RWPE1 (cell line): ENCODE measurements at regions not wholly inside any gene's neighbourhood (a gene's known extent, or its start where the extent isn't known, plus 50 kb on each side); places are given as distances from the start of the nearest gene placed in this dataset.

Source experiments
- CTCF ChIA-PET: fragments of 350-600 bp; sonication (Branson Sonifier 250); formaldehyde crosslinking; extraction: SDS; loops from one replicate; lab custom pipeline; 2021; lab: Yijun Ruan, JAX
- POLR2A ChIA-PET: fragments of 400-600 bp; formaldehyde crosslinking; extraction: SDS; loops from one replicate; lab custom pipeline; 2020; ENCODE audit warnings: antibody characterized with exemption; ENCODE audit not compliant: low non-redundant PET; lab: Yijun Ruan, JAX
- DNase-seq: peaks from one replicate; pipeline ENCODE4 v3.0.0; 2012; ENCODE audit warnings: low spot score
- H3K27ac ChIP-seq: fragments of 450-650 bp; 2 replicates; pipeline ENCODE4 v1.5.1; 2017
- TF ChIP-seq, protein P1 (sequence below): fragments of 450-650 bp; conservative IDR thresholded peaks from 2 replicates; pipeline ENCODE4 v1.5.1; 2017; ENCODE audit warnings: low read depth, mild to moderate bottlenecking

DNA sequence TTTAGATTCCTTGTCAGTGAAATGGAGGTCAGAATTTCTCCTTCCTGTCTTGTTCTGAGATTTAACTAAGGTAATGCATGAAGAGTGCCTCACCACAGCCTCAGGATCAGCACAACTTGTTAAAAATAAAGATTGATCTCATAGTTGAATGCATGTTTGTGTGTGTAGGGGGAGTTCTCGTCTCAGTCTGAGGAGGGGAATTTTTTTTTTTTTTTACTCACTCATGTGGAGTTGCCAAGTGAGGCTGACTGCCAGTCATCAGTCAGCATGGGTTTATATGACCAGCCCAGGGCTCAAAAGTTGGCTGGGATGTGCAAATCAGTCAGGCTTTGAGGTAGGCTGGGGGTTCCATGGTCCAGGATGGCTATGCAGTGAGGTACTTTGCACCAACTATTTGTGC is 113.2 kb downstream of the FANCF start:
- H3K27ac ChIP-seq, result no peak overlapping the region
- TF ChIP-seq, protein P1, sequence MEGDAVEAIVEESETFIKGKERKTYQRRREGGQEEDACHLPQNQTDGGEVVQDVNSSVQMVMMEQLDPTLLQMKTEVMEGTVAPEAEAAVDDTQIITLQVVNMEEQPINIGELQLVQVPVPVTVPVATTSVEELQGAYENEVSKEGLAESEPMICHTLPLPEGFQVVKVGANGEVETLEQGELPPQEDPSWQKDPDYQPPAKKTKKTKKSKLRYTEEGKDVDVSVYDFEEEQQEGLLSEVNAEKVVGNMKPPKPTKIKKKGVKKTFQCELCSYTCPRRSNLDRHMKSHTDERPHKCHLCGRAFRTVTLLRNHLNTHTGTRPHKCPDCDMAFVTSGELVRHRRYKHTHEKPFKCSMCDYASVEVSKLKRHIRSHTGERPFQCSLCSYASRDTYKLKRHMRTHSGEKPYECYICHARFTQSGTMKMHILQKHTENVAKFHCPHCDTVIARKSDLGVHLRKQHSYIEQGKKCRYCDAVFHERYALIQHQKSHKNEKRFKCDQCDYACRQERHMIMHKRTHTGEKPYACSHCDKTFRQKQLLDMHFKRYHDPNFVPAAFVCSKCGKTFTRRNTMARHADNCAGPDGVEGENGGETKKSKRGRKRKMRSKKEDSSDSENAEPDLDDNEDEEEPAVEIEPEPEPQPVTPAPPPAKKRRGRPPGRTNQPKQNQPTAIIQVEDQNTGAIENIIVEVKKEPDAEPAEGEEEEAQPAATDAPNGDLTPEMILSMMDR, result no peak
- no peak for DNase-seq
- ChIA-PET POLR2A (no interaction called here), CTCF (no interaction called here)

DNA sequence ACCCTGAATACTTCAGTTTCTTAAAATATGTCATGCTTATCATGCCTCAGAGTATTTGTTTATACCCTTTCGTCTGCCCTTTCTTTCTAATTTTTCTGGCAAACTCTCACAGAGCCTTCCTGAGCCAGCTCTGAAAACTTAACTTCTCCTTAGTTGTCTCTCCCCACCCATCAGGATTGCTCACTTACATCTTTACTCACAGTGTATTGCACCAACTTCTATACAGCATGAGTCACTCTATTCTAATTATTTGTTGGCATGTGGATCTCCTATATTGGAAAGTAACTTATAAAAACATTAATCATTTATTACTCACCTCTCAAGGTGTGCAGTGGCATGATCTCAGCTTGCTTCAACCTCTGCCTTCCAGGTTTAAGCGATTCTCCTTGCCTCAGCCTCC is 114.9 kb downstream of the FANCF start:
- peak overlapping the region; percentile 57 for H3K27ac ChIP-seq
- TF ChIP-seq, protein P1, result no peak
- DNase-seq, result peak; percentile 80
- ChIA-PET CTCF (no interaction called here), POLR2A (no interaction called here)

DNA sequence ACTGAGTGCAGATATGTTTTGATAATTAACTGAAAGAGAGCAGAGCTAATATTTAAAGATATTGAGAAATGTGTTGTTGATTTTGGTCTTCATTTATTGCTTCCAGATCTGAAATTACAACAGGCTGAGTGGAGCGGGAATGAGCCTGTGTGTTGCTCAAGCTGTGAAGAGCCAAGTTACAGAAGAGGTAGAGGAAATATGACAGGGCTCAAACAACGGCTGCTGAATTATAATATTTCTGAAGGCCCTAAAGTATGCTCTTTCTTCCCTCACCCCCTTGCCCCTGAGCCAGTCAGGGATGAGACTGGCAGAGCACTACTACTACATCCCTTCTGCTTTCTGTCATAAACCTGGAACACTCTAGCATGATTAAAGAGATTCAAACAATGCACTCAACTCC is 115.6 kb downstream of the FANCF start:
- TF ChIP-seq, protein P1, result no peak
- POLR2A ChIA-PET, result no interaction called here
- no peak for DNase-seq
- no peak overlapping the region for H3K27ac ChIP-seq
- CTCF ChIA-PET, result no interaction called here

DNA sequence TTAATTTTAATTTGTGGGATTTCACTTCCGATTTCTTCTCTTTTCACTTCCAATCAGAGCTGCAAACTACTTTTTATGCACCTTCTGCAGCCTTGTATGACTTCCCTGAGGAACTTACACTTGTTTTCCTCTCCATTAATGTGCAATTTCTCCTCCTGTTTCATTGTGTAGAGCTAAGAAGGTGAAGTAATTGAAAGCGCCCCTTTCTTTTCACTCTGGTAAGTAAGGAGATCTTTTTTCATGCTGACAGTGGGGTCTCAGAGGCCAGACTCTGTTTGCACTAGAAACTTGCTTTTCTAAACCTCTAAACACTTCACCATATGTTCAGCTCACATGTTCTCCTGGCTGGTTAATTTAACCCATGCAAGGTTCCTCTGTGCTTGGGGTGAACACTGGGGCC is 117.0 kb downstream of the FANCF start:
- TF ChIP-seq, protein P1, result no peak
- no peak overlapping the region for H3K27ac ChIP-seq
- POLR2A ChIA-PET, result no interaction called here
- DNase-seq, result no peak
- CTCF ChIA-PET, result no interaction called here

DNA sequence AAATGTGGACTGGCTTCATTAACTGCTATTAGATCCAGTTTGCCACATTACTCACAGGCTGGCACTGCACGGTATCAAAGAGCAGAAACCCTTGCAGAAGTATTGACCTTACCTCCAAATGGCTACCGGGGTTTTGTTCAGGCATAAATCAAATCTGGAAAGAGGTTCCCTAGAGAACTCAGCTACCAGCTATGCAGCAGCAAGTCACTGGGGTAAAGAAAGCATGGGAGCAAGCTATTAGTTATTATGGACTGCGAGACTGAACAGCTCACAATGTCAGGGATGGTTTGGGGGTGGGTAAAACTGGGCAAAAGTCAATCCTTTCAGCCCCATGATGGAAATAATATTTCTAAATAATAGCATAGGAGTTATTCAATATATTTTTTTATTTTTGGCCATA is 128.1 kb downstream of the FANCF start:
- no peak overlapping the region for H3K27ac ChIP-seq
- DNase-seq, result no peak
- ChIA-PET POLR2A (no interaction called here), CTCF (no interaction called here)
- TF ChIP-seq, protein P1, result no peak

DNA sequence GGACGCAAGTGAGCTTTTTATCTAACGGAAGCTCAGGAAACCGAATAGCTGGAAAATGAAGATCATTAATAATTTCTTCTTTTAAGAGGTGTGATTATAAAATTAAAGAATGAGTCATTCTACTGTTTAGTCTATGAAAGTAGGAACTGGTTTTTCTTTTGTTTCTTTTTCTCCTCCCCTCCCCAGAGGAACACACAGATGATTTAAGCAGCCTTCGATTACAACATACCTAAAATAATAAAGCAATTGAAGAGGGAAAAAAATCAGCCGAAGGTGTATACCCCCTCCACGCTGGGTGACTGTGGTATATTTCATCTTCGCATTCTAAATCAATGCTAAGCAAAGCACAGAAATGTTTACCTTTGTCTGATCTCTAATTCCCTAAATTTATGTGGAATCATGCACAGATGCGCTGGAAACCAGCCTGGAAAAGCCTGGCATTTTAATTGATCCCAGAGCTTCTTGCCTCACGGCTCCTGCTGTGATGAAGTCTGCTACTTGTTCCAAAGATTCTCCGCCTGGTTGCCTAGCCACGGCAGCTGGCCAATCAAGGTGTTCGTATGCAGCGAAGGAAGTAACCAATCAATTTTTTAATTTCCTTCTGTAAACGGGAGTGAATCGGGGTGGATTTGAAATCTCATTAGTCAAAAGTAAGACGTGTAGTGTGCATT is 133.9 kb downstream of the FANCF start:
- H3K27ac ChIP-seq, result no peak overlapping the region
- ChIA-PET CTCF (no interaction called here), POLR2A (no interaction called here)
- peak; percentile 6 for DNase-seq
- TF ChIP-seq, protein P1, result no peak
